ENCODE measurements at regions not wholly inside any gene's neighbourhood (a gene's known extent, or its start where the extent isn't known, plus 50 kb on each side); places are given as distances from the start of the nearest gene placed in this dataset.

DNA sequence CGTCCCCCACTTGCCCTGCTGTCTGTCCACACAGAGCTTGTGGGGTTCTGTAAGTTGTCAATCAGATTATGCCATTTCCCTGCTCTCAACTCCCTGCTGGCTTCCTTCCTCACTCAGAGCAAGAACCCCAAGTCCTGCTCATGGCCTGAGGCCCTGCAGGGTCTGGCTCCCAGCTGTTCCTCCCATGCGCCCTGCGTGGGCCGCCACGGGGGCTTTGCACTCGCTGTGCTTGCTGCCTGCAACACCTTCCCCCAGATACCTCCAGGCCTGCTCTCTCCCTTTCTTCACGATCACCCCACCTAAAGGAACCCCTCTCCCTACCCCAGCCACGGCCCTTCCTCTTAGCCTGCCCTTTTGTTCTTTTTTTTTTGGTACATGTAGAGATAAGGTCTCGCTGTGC lies 234.6 kb downstream of the AACS start:
- Histone ChIP-seq H3K27ac (ENCODE audit: low read depth, low read length, poor library complexity, severe bottlenecking) (no peak overlapping the region), H3F3A (ENCODE audit: insufficient read depth, low read length) (no peaks in the 10 kb centered on the region), H3K79me2 (ENCODE audit: insufficient read depth, low read length) (no peaks in the 10 kb centered on the region), H3K9me3 (ENCODE audit: low read length) (no peaks in the 10 kb centered on the region), H3K9me2 (ENCODE audit: low read depth, low read length) (no peaks in the 10 kb centered on the region), H3K27me3 (ENCODE audit: insufficient read depth, low read length) (no peaks in the 10 kb centered on the region; the same call in 1 of the 2 replicates), H3K9ac (ENCODE audit: low read length) (no peak overlapping the region), H3K4me3 (ENCODE audit: low read depth, low read length, poor library complexity, severe bottlenecking) (no peak overlapping the region), H3K4me2 (ENCODE audit: low read length) (no peak overlapping the region), H2AFZ (ENCODE audit: low read length) (no peak overlapping the region), H3K36me3 (ENCODE audit: insufficient read depth, low read length) (no peaks in the 10 kb centered on the region), H3K4me1 (ENCODE audit: insufficient read depth, low read length, severe bottlenecking) (no peaks in the 10 kb centered on the region), H4K20me1 (ENCODE audit: insufficient read depth, low read length) (no peaks in the 10 kb centered on the region)
- no peak for TF ChIP-seq EZH2 (IDR thresholded peaks at IDR 0.05; ENCODE audit: borderline replicate concordance, low read length)

DNA sequence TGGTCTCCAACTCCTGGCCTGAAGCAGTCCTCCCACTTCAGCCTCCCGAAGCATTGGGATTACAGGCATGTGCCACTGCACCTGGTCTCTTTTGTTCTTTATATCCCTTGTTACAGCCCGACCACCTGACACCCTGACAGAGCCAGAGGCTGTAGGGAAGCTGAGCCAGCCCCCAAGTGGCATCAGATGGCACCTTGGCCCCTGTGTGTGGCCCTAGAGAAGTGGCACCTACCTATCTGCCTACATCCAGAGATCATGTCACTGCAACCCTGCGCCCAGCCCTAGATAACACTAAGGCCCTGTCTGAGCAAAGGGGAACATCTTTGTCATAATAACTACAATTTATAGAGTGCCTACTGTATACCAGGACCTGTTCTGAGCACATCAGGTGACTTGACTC lies 235.0 kb downstream of the AACS start:
- no peak overlapping the region for H3K27ac ChIP-seq (ENCODE audit: low read depth, low read length, poor library complexity, severe bottlenecking)

GRCh38 chr12:125303337-125303736 lies 238.1 kb downstream of the AACS start:
- Histone ChIP-seq H3K36me3 (ENCODE audit: insufficient read depth, low read length) (no peaks in the 10 kb centered on the region), H3K4me2 (ENCODE audit: low read length) (no peak overlapping the region), H3K4me3 (ENCODE audit: low read depth, low read length, poor library complexity, severe bottlenecking) (no peak overlapping the region), H3F3A (ENCODE audit: insufficient read depth, low read length) (no peaks in the 10 kb centered on the region), H3K9me3 (ENCODE audit: low read length) (no peaks in the 10 kb centered on the region), H3K9ac (ENCODE audit: low read length) (no peak overlapping the region), H3K79me2 (ENCODE audit: insufficient read depth, low read length) (no peaks in the 10 kb centered on the region), H4K20me1 (ENCODE audit: insufficient read depth, low read length) (no peaks in the 10 kb centered on the region), H3K9me2 (ENCODE audit: low read depth, low read length) (no peaks in the 10 kb centered on the region), H3K27ac (ENCODE audit: low read depth, low read length, poor library complexity, severe bottlenecking) (no peak overlapping the region), H3K4me1 (ENCODE audit: insufficient read depth, low read length, severe bottlenecking) (no peaks in the 10 kb centered on the region), H3K27me3 (ENCODE audit: insufficient read depth, low read length) (no peaks in the 10 kb centered on the region; the same call in 1 of the 2 replicates), H2AFZ (ENCODE audit: low read length) (no peak overlapping the region)
- no peak for TF ChIP-seq CTCF (IDR thresholded peaks at IDR 0.05; ENCODE audit: low read length)
- no peak for TF ChIP-seq EZH2 (IDR thresholded peaks at IDR 0.05; ENCODE audit: borderline replicate concordance, low read length)

More for the DNA sequence above, 235.0 kb downstream of the AACS start:
- Histone ChIP-seq H3K4me1 (ENCODE audit: insufficient read depth, low read length, severe bottlenecking) (no peaks in the 10 kb centered on the region), H3F3A (ENCODE audit: insufficient read depth, low read length) (no peaks in the 10 kb centered on the region), H3K4me3 (ENCODE audit: low read depth, low read length, poor library complexity, severe bottlenecking) (no peak overlapping the region), H3K79me2 (ENCODE audit: insufficient read depth, low read length) (no peaks in the 10 kb centered on the region), H3K9me3 (ENCODE audit: low read length) (no peaks in the 10 kb centered on the region), H3K9ac (ENCODE audit: low read length) (no peak overlapping the region), H3K27me3 (ENCODE audit: insufficient read depth, low read length) (no peaks in the 10 kb centered on the region; the same call in 1 of the 2 replicates), H3K9me2 (ENCODE audit: low read depth, low read length) (no peaks in the 10 kb centered on the region), H3K36me3 (ENCODE audit: insufficient read depth, low read length) (no peaks in the 10 kb centered on the region), H3K4me2 (ENCODE audit: low read length) (no peak overlapping the region), H4K20me1 (ENCODE audit: insufficient read depth, low read length) (no peaks in the 10 kb centered on the region), H2AFZ (ENCODE audit: low read length) (no peak overlapping the region)
- TF ChIP-seq CTCF (IDR thresholded peaks at IDR 0.05; ENCODE audit: low read length) (no peak), EZH2 (IDR thresholded peaks at IDR 0.05; ENCODE audit: borderline replicate concordance, low read length) (no peak)

DNA sequence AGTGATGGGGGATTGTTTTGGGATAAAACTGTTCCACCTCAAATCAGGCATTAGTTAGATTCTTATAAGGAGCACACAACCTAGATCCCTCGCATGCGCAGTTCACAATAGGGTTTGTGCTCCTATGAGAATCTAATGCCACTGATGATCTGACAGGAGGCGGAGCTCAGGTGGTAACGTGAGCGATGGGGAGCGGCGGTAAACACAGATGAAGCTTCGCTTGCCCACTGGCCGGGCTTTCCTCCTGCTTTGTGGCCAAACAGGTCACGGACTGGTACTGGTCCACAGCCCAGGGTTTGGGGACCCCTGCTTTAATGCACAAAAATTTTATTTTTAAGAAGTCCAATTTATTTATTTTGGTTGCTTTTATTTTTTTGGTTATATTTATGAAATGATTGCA lies 238.8 kb downstream of the AACS start:
- no peaks in the 10 kb centered on the region for H3K9me3 ChIP-seq (ENCODE audit: low read length)

More for the DNA sequence above, 238.8 kb downstream of the AACS start:
- Histone ChIP-seq H3K4me1 (ENCODE audit: insufficient read depth, low read length, severe bottlenecking) (no peaks in the 10 kb centered on the region), H3K4me2 (ENCODE audit: low read length) (no peak overlapping the region), H3K27ac (ENCODE audit: low read depth, low read length, poor library complexity, severe bottlenecking) (no peak overlapping the region), H3K4me3 (ENCODE audit: low read depth, low read length, poor library complexity, severe bottlenecking) (no peak overlapping the region), H3K9ac (ENCODE audit: low read length) (no peak overlapping the region), H3K27me3 (ENCODE audit: insufficient read depth, low read length) (no peaks in the 10 kb centered on the region; the same call in 1 of the 2 replicates), H4K20me1 (ENCODE audit: insufficient read depth, low read length) (no peaks in the 10 kb centered on the region), H2AFZ (ENCODE audit: low read length) (no peak overlapping the region), H3K9me2 (ENCODE audit: low read depth, low read length) (no peaks in the 10 kb centered on the region), H3K79me2 (ENCODE audit: insufficient read depth, low read length) (no peaks in the 10 kb centered on the region), H3F3A (ENCODE audit: insufficient read depth, low read length) (no peaks in the 10 kb centered on the region), H3K36me3 (ENCODE audit: insufficient read depth, low read length) (no peaks in the 10 kb centered on the region)
- TF ChIP-seq CTCF (IDR thresholded peaks at IDR 0.05; ENCODE audit: low read length) (no peak), EZH2 (IDR thresholded peaks at IDR 0.05; ENCODE audit: borderline replicate concordance, low read length) (no peak)
